ENCODE measurements at regions not wholly inside any gene's neighbourhood (a gene's known extent, or its start where the extent isn't known, plus 50 kb on each side); places are given as distances from the start of the nearest gene placed in this dataset.

DNA sequence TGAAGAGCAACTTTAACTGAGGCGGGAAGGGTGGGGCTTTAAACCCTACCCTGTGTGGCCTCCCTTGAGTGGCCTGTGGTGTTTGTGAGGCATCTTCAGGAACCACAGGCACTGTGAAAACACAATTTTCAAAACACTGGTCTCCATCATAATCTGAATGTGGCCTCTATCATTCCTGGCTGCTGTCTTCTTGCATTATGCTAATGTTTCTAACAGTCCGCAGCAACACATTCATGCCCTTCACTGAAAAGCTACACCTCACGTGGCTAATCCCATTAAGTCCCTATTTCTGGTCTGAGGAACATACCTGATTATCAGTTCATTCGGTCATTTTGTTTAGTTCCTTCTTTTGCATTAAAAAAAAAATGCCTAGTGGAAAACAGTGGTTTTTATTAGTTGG is 94.6 kb downstream of the F11 start:
- POLR2A ChIA-PET (ENCODE audit: low non-redundant PET) = no interaction called here

DNA sequence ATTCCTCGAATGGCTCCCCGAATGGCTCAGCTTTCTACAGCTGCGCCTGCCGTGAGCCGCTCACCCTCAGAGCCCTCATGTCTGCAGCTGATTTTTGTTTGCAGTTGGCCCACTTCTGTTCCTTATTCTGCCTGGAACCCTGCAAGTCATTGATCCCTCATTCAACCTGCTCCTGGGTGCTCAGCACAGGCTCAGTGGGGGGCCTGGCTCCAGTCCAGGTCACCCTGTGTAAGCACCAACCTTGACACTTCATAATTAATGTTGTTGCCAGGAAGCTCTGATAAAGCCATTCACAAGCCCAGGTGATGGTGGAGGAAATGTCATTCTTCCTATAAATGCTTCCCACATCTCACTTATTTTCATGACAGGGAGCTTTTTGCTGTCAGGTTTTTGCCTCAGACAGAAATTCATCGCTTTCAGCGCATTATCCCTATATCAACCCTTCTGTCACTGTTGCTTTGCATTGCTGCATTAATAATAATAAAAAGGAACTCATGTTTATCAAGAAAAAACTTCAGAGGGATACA is 85.7 kb downstream of the F11 start:
- ChIA-PET POLR2A (ENCODE audit: low non-redundant PET) (interaction anchor here (0.6 kb wide), 1 partner anchor 400 kb away, joined by 4 read pairs; no protein-coding TSS in a partner anchor), CTCF (no interaction called here)
- Histone ChIP-seq H3K36me3 (ENCODE audit: insufficient read depth, low read length, poor library complexity, severe bottlenecking) (no peaks in the 10 kb centered on the region), H3K9me3 (ENCODE audit: low read depth, low read length, poor library complexity, severe bottlenecking) (no peaks in the 10 kb centered on the region), H3K4me1 (ENCODE audit: insufficient read depth, low read length, poor library complexity, severe bottlenecking) (no peaks in the 10 kb centered on the region), H3K4me3 (ENCODE audit: low read depth, low read length, poor library complexity, severe bottlenecking) (no peak overlapping the region), H3K27ac (ENCODE audit: low read depth, low read length, poor library complexity, severe bottlenecking) (no peak overlapping the region), H3K27me3 (replicated peaks; ENCODE audit: insufficient read depth, low read depth, low read length, poor library complexity) (no peaks in the 10 kb centered on the region)
- DNase-seq (ENCODE audit: low spot score) = no peak
- TF ChIP-seq CTCF (conservative IDR thresholded peaks at IDR 0.05; ENCODE audit: low read depth, low read length) = no peak
- TF ChIP-seq EZH2 (IDR thresholded peaks at IDR 0.05; ENCODE audit: borderline replicate concordance, low read depth, low read length, poor library complexity, severe bottlenecking) = no peak
- BruUV-seq (replicated peaks) = no TSS peak
- intact Hi-C loops (cut with micrococcal nuclease; ENCODE audit: unreplicated experiment) = no loop called here

More for the DNA sequence above, 94.6 kb downstream of the F11 start:
- CTCF ChIA-PET = no interaction called here
- Histone ChIP-seq H3K36me3 (ENCODE audit: insufficient read depth, low read length, poor library complexity, severe bottlenecking) (no peaks in the 10 kb centered on the region), H3K4me3 (ENCODE audit: low read depth, low read length, poor library complexity, severe bottlenecking) (no peak overlapping the region), H3K27me3 (replicated peaks; ENCODE audit: insufficient read depth, low read depth, low read length, poor library complexity) (no peaks in the 10 kb centered on the region), H3K27ac (ENCODE audit: low read depth, low read length, poor library complexity, severe bottlenecking) (no peak overlapping the region), H3K4me1 (ENCODE audit: insufficient read depth, low read length, poor library complexity, severe bottlenecking) (no peaks in the 10 kb centered on the region), H3K9me3 (ENCODE audit: low read depth, low read length, poor library complexity, severe bottlenecking) (peaks cover 17% of the 10 kb centered on the region)
- DNase-seq (ENCODE audit: low spot score) = no peak
- intact Hi-C loops (cut with micrococcal nuclease; ENCODE audit: unreplicated experiment) = no loop called here
- BruUV-seq (replicated peaks) = no TSS peak
- TF ChIP-seq EZH2 (IDR thresholded peaks at IDR 0.05; ENCODE audit: borderline replicate concordance, low read depth, low read length, poor library complexity, severe bottlenecking) (no peak), CTCF (conservative IDR thresholded peaks at IDR 0.05; ENCODE audit: low read depth, low read length) (no peak)

DNA sequence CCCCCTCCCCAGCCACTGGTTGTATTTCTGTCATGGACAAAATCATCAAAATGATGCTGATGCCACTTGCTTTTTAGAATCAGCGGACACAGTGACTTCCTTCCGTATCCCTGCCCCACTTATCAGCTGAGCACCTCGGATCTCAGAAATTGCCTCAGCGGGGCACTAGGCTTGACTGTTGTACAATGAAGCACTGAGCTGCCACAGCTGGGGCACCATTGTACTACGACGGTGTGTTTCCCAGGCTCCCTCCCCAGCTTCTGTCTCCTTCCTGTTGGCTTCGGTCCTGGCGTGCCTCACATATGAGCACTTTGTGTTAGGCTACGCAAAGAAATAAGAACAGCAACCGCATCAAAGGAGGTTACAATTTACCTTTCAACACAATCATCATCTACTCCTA is 82.4 kb downstream of the F11 start:
- Histone ChIP-seq H3K27ac (ENCODE audit: low read depth, low read length, poor library complexity, severe bottlenecking) (no peak overlapping the region), H3K9me3 (ENCODE audit: low read depth, low read length, poor library complexity, severe bottlenecking) (no peaks in the 10 kb centered on the region), H3K27me3 (replicated peaks; ENCODE audit: insufficient read depth, low read depth, low read length, poor library complexity) (no peaks in the 10 kb centered on the region), H3K36me3 (ENCODE audit: insufficient read depth, low read length, poor library complexity, severe bottlenecking) (no peaks in the 10 kb centered on the region), H3K4me3 (ENCODE audit: low read depth, low read length, poor library complexity, severe bottlenecking) (no peak overlapping the region), H3K4me1 (ENCODE audit: insufficient read depth, low read length, poor library complexity, severe bottlenecking) (no peaks in the 10 kb centered on the region)
- DNase-seq (ENCODE audit: low spot score) = no peak
- CTCF ChIA-PET = no interaction called here
- POLR2A ChIA-PET (ENCODE audit: low non-redundant PET) = no interaction called here
- TF ChIP-seq CTCF (conservative IDR thresholded peaks at IDR 0.05; ENCODE audit: low read depth, low read length) (no peak), EZH2 (IDR thresholded peaks at IDR 0.05; ENCODE audit: borderline replicate concordance, low read depth, low read length, poor library complexity, severe bottlenecking) (no peak)
- intact Hi-C loops (cut with micrococcal nuclease; ENCODE audit: unreplicated experiment) = no loop called here
- no TSS peak for BruUV-seq (replicated peaks)

Data from A673 (cell line).